SIG-M5 treated with dmso at 0.1 percent for 504 hours (cell line): ENCODE measurements at regions not wholly inside any gene's neighbourhood (a gene's known extent, or its start where the extent isn't known, plus 50 kb on each side); places are given as distances from the start of the nearest gene placed in this dataset.

ENCODE experiments used
- DNase-seq: peaks from one replicate; lab custom pipeline; 2025; ENCODE audit not compliant: unreplicated experiment; lab: John Stamatoyannopoulos, UW

DNA sequence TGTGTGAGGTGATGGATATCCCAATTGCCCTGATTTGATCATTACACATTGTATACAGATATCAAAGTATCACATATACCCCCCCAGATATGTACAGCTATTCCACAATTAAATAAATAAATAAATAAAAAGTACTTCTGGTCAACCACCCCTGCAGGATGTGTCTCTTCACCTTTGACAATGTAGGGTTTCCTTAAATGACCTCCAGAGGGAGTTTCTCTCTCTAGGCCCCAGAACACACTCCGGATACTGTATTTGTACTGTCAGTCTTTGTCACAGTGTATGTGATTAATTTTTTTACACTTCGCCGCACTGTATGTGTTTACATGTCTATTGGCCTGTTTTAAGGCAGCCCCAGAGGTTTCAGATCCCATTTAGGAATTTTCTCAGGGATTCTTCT lies 123.6 kb downstream of the ADCYAP1R1 start:
- DNase-seq, result peak; percentile 14

DNA sequence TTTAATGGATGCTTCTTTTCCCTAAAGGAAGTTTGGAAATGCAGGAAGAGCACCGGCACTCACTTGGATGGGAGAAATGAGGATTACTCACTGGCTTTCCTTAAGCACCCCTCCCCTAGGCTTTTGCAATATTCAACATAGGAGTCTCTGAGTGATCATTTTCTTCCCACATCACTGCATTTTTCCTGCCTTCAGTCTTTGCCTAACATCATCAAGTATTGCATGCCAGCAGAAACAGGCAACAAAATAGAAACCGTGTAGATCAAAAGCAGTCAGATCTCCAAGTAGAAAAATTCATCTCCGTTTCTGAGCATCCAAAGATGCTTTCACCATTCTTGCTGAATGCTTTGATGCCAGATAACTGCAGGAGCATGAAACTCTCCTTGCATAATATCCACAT lies 119.9 kb downstream of the ADCYAP1R1 start:
- DNase-seq, result no peak

DNA sequence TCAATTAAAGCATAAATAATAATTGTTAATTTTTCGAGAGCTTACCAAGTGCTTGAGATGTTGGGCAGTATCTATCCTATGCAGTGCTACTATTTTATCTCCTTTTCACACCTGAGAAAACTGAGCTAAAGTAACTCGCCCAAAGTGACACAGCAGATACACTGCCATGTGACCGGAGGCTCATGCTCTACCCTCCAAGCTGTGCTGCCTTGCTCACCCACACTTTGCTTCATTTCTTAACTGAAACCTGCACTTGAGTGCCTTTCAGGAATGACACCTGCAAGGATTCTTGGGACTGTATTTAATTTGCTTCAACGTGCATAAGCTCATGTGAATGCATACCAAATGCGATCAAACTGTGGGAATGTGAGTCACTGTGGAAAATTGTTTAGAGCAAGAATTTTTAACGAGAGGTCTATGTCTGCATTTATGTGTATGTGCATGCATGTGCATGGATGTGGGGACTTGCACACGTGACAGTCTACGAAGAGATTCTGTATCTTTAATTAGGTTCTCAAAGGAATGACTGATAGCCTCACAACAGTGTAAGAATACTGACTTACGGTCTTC lies 119.2 kb downstream of the ADCYAP1R1 start:
- no peak for DNase-seq
